ENCODE measurements at regions not wholly inside any gene's neighbourhood (a gene's known extent, or its start where the extent isn't known, plus 50 kb on each side); places are given as distances from the start of the nearest gene placed in this dataset.

DNA sequence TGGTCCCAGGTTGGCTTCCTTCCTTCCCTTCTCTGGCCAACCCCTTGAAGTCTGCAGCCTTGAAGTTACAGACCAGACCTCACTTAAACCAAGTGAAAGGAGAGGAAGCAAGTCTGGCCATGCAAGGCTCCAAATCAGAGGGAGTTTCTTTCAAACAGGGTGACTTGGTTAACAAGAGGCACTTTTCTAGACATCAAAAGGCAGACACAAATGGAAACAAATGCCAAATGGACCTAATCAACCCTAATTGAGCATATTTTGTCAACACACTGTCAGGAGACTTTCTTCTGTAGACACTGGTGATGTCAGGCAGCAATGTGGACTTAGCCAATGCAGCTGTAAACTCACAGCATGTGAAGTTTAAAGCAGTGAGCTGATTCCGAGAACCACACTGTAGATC lies 282.7 kb upstream of the FZD8 start:
- Histone ChIP-seq H3K56ac (replicated peaks; ENCODE audit: insufficient read length, low read depth, low read length) (no peak overlapping the region), H3K4me1 (replicated peaks in 1 of 4; ENCODE audit: control insufficient read depth in 3 of 4, insufficient read depth in 4 of 4, low read length in 3 of 4) (peaks cover 0 to 10% (median 3%) of the 10 kb centered on the region in 4 experiments; a peak in 4 of 7 replicates), H2BK12ac (ENCODE audit: low read depth, low read length) (0 out of 2 replicates have a peak overlapping the region, but pooled peaks have one; percentile 28), H2BK120ac (replicated peaks; ENCODE audit: low read depth, low read length) (no peak overlapping the region), H3K4me2 (ENCODE audit: insufficient read depth in 1 of 2, low read depth in 2 of 2, low read length in 2 of 2) (no peak overlapping the region), H2BK20ac (ENCODE audit: low read length) (no peak overlapping the region), H2AK5ac (ENCODE audit: low read depth, low read length) (no peak overlapping the region), H4K20me1 (replicated peaks in 1 of 2; ENCODE audit: control insufficient read depth in 1 of 2, insufficient read depth in 2 of 2, low read length in 2 of 2) (no peaks in the 10 kb centered on the region), H3K23ac (ENCODE audit: insufficient read length) (no peak overlapping the region), H3K4me3 (ENCODE audit: extremely low read depth in 1 of 4, insufficient read depth in 2 of 4, low read depth in 3 of 4, low read length in 4 of 4) (no peak overlapping the region), H4K5ac (ENCODE audit: insufficient read length, low read depth, low read length) (no peak overlapping the region), H3K23me2 (ENCODE audit: low read depth, low read length) (no peaks in the 10 kb centered on the region), H4K8ac (ENCODE audit: extremely low read depth, insufficient read depth, low read length) (no peak overlapping the region), H2AFZ (ENCODE audit: low read length) (no peak overlapping the region), H3K27me3 (replicated peaks in 1 of 4; ENCODE audit: control insufficient read depth in 3 of 4, extremely low read depth in 1 of 4, insufficient read depth in 3 of 4, low read length in 3 of 4) (no peaks in the 10 kb centered on the region), H3K9ac (replicated peaks in 1 of 4; ENCODE audit: extremely low read depth in 1 of 4, low read depth in 3 of 4, low read length in 3 of 4) (no peak overlapping the region), H3K14ac (ENCODE audit: insufficient read length) (no peak overlapping the region), H4K91ac (replicated peaks; ENCODE audit: insufficient read length, low read length) (no peak overlapping the region), H3K79me1 (ENCODE audit: low read depth, low read length) (no peaks in the 10 kb centered on the region), H2BK15ac (ENCODE audit: low read length) (peak overlapping the region; percentile 62; the same call in 1 of the 2 replicates), H2BK5ac (ENCODE audit: low read depth, low read length) (no peak overlapping the region), H3K79me2 (ENCODE audit: control insufficient read depth in 1 of 2, insufficient read depth in 2 of 2, low read length in 2 of 2) (no peaks in the 10 kb centered on the region), H3K4ac (replicated peaks; ENCODE audit: insufficient read length, low read depth, low read length) (no peak overlapping the region), H3K9me3 (ENCODE audit: insufficient read depth in 2 of 2, low read depth in 1 of 2, low read length in 1 of 2) (no peaks in the 10 kb centered on the region), H3K18ac (ENCODE audit: extremely low read depth, low read length) (no peak overlapping the region), H3K27ac (ENCODE audit: low read depth, low read length) (no peak overlapping the region), H3K36me3 (ENCODE audit: control insufficient read depth in 2 of 4, insufficient read depth in 4 of 4, low read length in 3 of 4) (no peaks in the 10 kb centered on the region)
- FAIRE-seq (no peak), DNase-seq (ENCODE audit: low read depth in 1 of 2, low spot score in 2 of 2) (no peak)
- ChIA-PET POLR2A (ENCODE audit: partially characterized antibody) (interaction anchor here (0.7 kb wide), 1 partner anchor 563 kb away, joined by 4 read pairs; no protein-coding TSS in a partner anchor), CTCF (ENCODE audit: partially characterized antibody) (no interaction called here)
- WGBS, 2 experiments (ENCODE audit: extremely low coverage in 1 of 2, insufficient coverage in 1 of 2, insufficient read length in 1 of 2, insufficient replicate concordance in 2 of 2, low coverage in 1 of 2, low lambda C conversion rate in 2 of 2, missing lambda C conversion rate in 1 of 2), result 80% methylated on average over 1 of the region's 1 CpG; no CpG with 5 or more reads in 1 of the 2 experiments
- TF ChIP-seq KDM4A (IDR thresholded peaks at IDR 0.05; ENCODE audit: low read depth, low read length, severe bottlenecking) (no peak), YY1 (IDR thresholded peaks at IDR 0.05; ENCODE audit: low read depth, low read length) (no peak), SAP30 (IDR thresholded peaks at IDR 0.05; ENCODE audit: insufficient read depth, insufficient replicate concordance, low read length) (no peak), CTBP2 (IDR thresholded peaks at IDR 0.05; ENCODE audit: borderline replicate concordance, insufficient read depth, insufficient read length, low read length) (no peak), NRF1 (IDR thresholded peaks at IDR 0.05; ENCODE audit: low read depth, low read length) (no peak)
